GM13977 (cell line): ENCODE measurements at regions not wholly inside any gene's neighbourhood (a gene's known extent, or its start where the extent isn't known, plus 50 kb on each side); places are given as distances from the start of the nearest gene placed in this dataset.
"Not testable (repeated sequence)": the region's sequence is repeated elsewhere in the genome, so short reads cannot be mapped to it uniquely, and the experiment has no call there.

ENCODE experiments used
- DNase-seq: peaks from one replicate; pipeline ENCODE4 v3.0.0; 2012; ENCODE audit warnings: low spot score
- CTCF ChIP-seq: IDR thresholded peaks from 2 replicates; pipeline ENCODE4 v1.5.1; 2012; ENCODE audit warnings: mild to moderate bottlenecking, control low read depth; ENCODE audit not compliant: insufficient read depth; ENCODE audit errors: extremely low read depth, missing control alignments
- in situ Hi-C: fragments of 300-500 bp; cut with MboI; formaldehyde crosslinking; loops from one replicate; pipeline ENCODE4 v1.12.0; 2022; ENCODE audit warnings: low sequenced_read_pairs, low pct_unique_long_range_greater_than_20kb, mixed read lengths, inconsistent platforms; ENCODE audit not compliant: unreplicated experiment

DNA sequence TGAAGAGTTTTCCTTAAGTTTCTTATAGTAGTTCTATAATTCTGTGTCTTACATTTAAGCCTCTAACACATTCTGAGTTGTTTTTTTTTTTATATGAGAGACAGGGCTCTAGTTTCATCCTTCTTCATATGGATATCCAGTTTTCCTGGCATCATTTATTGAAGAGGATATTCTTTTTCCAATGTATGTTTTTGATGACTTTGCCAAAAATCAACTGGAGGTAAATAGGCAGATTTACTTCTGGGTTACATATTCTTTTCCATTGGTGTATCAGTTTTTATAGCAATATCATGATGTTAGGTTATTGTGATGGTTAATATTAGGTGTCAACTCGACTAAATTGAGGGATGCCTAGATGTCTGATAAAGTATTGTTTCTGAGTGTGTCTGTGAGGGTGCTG, 650.7 kb upstream of the GRID2 start:
- DNase-seq = no peak
- in situ Hi-C loops = no loop called here
- no peak for TF ChIP-seq CTCF

DNA sequence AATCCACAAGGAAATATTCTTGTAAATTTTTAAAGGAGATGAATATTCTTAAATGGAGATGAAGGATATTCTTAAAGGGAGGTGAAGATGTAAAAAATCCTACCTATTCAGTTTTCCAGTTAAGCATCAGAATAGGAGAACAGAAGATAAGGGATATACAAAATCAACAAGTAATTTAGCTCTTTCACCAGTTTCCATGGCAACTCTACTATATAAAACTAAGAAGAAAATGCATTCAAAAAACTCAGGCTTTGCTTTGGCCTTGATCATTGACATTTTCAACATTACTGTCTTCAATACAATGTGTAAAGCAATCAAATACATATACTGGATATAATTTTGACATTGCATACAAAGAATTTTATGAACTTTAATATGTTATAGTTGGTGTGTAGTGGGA, 622.7 kb upstream of the GRID2 start:
- DNase-seq = no peak
- TF ChIP-seq CTCF = no peak
- in situ Hi-C loops = no loop called here

DNA sequence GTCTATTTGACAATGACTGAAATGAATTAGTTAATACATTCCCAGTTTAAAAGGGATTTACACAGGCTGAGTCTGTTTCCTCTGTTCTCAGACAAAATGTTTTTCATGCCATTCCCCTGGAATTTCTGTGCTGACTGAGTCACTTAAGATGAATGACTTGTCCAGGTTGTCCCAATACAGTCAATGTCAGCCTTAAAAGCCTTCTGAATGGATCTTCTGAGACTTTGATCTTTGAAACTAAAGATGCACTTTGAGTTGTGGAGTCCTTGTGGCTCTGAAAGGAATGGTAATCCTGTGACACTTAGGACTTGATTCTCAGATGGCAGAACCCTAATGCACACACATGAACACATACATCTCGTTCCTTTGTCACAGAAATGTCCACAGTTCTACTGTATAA, 622.2 kb upstream of the GRID2 start:
- in situ Hi-C loops = no loop called here
- TF ChIP-seq CTCF = no peak
- DNase-seq = no peak

DNA sequence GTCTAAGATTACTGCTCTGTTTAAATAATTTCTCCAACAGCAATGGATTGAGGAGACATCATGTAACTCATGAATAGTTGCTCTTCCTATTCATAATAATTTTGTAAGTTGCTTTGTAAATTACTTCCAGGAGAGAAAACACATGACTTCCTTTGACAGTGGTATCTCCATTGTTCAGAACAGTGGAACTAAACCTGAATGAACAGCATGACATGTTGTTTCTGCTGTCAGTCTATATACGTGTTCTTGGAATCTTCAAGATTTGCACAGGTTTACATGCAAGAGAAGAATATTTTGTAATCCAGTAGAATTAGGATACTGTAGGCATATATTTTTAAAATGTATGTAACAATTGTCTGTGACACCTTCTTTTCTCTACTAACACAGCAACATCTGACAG, 618.8 kb upstream of the GRID2 start:
- no peak for DNase-seq
- in situ Hi-C loops = no loop called here
- TF ChIP-seq CTCF = no peak

DNA sequence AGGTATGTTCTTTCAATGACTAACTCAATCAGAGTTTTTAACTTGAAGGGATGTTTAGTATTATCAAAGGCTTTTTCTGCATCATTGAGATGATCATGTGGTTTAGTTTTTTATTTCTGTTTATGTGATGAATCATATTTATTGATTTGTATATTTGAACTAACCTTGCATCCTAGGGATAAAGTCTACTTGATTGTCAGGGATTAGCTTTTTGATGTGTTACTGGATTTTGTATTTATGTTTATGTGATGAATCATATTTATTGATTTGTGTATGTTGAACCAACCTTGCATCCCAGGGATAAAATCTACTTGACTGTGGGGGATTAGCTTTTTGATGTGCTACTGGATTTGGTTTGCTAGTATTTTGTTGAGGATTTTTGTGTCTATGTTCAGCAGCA, 615.4 kb upstream of the GRID2 start:
- in situ Hi-C loops = no loop called here
- DNase-seq = no peak

DNA sequence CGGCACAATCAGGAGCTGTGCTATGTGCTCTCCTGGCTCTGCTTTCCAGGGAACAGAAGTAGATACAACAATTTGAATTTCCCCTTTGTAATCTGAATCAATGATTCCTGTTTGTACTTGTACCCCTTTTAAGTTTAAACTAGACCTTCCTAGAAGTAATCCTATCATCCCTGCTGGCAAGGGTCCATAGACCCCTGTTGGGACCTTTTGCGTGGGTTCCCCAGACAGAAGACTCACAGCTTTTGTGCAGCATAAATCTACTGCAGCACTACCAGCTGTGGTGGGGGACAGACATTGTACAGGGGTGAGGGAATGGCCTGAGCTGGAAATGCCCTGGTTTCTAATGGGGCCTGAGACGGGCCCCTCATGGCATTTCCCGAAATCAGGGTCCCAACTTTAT, 604.1 kb upstream of the GRID2 start:
- in situ Hi-C loops, DNase-seq: not testable (repeated sequence)

More for the DNA sequence above, 615.4 kb upstream of the GRID2 start:
- no peak for TF ChIP-seq CTCF

GRCh38 chr4:91729851-91730250, 573.9 kb upstream of the GRID2 start:
- in situ Hi-C loops = no loop called here
- TF ChIP-seq CTCF = no peak
- DNase-seq = no peak
